T1000 (cell line): ENCODE measurements at regions not wholly inside any gene's neighbourhood (a gene's known extent, or its start where the extent isn't known, plus 50 kb on each side); places are given as distances from the start of the nearest gene placed in this dataset.
"Not testable (repeated sequence)": the region's sequence is repeated elsewhere in the genome, so short reads cannot be mapped to it uniquely, and the experiment has no call there.

ENCODE experiments used
- DNase-seq: peaks from one replicate; lab custom pipeline; 2025; ENCODE audit warnings: mixed read lengths; lab: John Stamatoyannopoulos, UW

DNA sequence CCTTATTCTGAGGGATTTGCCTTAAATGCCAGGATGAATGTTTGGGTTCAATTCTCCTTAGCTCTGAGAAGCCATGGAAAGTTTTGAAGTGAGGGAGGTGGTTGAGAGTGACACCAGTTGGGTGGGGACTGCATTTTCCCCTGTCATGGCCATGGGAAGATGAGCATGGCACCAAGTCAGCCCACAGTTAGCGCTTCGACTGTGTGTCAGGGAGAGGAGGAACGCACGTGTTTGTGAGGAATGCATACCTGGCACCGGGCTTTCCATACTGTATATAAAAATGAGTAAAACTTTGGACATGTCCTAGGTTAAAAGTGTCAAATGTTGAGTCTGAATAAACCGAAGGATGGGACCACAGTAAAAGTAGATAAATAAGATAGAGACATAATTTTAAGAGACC lies 187.5 kb upstream of the KL start:
- DNase-seq: no peak

DNA sequence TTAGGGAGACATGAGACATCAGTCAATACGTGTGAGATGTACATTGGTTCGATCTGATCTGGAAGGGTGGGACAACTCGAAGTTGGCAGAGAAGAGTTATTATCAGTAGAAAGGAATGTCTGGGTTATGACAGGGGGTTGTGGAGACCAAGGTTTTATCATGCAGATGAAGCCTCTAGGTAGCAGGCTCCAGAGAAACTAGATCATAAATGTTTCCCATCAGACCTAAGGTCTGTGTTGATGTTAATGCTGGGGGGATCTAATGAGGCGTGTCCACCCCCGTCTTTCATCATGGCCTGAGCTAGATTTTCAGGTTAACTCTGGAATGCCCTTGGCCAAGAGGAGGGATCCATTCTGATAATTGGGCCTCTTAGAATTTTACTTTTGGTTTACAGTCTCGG lies 187.0 kb upstream of the KL start:
- no peak for DNase-seq

DNA sequence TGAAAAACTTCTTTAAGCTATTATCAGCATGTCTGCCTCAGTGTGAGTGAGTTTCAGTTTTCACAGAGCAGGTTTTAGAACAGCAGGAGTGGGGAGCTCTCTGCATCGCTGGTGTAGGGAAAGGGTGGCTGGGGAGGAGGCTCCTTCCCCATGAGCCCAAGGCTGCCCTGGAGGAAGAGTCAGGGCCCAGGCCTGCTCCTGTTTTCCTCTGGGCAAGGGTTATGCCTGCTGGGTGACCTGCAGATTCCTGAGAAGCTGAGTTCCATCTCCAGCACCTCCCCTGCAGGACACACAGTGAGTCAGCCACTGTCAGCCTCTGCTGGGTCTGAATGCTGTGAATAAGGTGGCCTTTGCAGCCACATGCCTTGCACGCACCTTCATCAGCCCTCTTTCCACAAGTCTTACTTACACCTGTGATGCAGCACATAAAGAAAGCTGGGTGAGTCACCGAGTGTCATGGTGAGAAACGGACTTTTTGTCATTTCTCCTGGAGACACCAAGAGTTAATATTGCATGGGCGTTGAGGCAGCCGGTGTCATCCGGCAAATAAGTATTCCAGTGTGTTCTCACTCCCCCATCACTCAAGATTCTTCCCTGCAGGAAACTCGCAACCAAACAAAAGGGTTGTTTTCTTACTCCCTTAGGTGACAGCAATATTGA lies 186.4 kb upstream of the KL start:
- DNase-seq: peak; percentile 8

DNA sequence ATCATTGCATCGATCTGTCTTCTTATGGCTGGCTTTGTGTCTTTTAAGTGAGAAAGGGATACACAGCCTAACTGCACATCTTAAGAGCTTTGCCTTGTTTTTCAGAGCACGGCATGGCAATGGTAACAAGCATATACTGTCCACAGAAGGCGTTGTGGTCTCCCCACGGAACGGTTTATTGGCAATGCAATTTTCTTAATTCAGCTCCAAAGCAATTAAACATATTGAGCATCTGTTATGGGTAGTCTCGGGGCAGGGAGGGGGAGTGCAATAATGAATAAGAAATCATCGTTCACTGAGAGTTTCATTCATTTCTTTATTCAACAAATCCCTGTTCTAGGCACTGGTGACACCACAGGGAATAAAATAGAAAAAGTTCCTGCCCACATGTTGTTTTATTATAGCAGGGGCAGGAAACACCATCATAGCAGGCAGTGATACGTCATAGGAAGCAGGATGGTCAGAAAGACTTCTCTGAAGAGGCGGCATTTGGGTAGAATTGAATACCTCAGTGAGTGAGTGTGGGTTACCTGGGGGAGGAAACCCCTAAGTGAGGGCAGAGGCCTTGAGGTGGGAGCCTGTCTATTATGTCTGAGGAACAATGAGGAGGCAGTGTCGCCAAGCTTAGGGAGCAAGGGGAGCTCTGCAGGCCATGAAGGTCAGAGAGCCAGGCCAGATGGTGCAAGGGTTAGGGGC lies 185.7 kb upstream of the KL start:
- no peak for DNase-seq

DNA sequence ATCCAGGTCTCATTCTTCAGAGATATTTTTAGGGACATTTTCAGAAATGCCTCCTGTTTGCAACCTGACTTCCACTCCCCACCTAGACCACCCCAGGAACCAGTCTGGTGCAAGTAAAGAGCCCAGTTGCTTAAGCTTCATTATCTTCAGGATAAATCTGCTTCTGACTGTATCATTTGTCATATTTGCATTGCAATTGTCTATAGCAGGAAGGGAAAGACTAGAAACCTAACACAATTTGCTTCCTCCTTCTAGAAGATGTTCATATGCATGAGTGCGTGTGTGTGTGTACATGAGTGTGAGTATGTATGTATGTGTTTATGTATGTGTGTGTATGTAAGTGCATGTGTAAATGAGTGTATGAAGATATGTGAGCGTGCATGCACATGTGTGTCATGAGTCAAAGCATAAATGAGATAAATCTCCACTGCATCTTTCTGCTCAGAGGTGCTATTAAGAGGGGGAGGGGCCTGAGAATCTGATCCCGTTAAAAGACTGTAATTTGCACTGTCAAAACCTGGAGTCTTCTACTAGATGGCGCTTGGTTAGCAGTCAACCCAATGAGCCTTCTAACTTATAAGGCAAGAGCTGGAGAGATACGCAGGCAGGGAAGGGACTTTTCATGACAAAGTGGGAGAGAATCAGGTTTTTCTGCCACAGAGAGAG lies 178.8 kb upstream of the KL start:
- no peak for DNase-seq

DNA sequence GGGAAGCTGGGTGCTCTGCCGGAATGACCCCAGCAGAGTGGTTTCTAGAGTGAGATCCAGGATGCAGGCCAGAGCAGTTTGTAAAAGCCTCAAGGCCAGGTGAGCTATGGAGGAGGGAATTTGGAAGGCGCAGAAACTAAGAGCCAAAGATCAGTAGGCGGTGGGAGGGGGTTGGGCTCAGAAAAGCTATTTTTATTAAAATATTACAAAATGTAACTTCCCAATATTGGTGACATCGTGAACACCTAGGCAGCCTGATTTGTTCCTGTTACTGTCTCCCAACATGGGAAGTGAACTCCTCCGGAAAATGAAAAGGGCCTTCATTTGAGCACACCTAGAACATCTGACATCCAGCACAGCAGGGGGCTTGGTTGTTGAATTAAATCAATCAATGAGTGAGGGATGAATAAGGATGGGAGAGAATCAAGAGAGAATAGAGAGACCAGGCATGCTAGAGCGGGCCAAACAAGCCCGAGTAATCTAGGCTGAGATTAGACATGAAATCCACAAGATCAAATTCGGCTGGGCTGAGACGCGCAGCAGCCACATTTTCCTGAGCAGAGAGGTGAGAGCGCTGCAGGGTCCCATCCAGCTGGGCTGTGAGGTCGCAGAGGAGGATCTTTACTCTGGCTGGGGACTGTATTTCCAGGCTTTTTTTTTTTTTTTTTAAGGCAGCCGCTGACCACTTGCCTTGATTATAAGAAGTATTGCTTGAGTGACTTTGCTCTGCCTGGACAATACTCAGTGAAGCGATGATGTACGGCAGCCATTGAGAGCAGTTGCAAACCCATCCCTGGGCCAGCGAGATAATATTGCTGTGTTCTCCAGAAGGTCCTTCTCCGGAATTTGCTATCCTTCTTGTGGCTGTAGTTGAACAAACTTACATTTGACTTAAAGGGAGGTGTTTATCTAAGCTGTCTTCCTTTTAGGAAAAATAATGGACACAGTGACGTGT lies 178.0 kb upstream of the KL start:
- no peak for DNase-seq

DNA sequence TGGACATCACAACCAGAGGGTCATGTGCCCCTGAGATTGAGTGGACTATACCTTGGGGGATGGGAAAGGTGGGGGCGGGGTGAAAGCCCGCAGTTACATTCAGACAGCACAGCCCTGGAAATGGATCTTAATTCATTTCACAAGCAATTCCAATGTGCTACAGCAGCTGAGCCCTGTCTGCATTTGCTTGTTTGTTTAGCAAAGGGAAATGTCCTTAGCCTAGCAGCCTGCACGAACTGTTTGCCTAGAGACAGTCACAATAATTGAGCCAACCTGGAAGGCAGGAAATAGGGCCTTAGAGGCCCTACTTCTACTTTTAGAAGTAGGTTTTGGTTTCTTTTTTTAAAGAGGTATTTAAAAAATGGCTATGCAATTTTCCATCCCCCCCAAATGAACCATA lies 177.3 kb upstream of the KL start:
- no peak for DNase-seq

DNA sequence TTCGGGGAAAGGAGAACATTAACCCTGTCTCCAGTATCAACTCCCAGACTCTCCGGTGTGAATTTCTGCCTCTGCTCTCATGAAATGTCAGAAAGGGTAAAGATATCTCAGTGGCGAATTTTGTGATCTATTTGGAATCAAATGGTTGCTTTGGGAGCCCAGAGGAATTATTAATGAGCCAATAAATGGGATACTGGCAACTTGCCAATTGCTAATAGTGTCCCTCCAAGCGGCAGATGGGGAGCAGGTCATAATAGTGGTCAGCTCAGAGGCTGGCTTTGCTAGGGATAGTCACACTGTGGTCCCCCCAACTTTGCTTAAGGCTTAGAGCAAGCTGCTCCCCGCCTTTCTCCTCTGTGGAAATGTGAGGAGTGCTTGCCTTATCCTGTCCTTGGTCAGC lies 176.1 kb upstream of the KL start:
- DNase-seq: no peak

DNA sequence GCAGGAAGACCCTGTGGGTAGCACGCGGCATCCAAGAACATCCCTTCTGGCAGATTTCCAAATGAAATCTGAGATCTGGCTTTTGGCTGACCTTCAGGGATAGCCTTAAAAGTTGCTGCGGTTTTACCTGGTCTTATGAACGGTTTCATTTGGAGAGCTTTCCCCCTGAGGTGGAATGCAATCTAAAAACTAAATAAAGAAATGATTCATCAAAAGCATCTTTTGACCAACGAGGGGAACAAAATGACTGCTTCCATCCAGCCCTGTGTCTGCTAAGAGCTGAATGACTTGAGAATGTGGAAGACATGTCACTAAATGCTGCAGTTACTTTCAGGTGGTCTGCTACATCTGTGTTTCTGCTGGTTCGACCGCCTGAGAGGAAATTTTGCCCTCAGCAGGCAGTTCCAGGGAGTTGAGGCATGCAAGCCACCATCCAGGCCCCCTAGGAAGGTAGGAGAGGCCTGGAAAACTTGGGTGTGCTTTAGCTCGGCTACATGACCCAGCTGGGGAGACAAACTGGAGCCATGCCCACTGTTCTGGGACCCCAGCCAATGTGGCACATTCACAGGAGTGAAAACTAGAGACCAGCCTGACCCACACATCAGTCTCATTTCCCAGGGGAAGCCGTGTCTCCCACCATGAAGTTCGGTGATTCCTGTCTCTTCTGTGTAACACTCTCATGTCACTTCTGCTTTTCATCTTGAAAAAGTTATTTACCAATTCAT lies 175.1 kb upstream of the KL start:
- DNase-seq: no peak

DNA sequence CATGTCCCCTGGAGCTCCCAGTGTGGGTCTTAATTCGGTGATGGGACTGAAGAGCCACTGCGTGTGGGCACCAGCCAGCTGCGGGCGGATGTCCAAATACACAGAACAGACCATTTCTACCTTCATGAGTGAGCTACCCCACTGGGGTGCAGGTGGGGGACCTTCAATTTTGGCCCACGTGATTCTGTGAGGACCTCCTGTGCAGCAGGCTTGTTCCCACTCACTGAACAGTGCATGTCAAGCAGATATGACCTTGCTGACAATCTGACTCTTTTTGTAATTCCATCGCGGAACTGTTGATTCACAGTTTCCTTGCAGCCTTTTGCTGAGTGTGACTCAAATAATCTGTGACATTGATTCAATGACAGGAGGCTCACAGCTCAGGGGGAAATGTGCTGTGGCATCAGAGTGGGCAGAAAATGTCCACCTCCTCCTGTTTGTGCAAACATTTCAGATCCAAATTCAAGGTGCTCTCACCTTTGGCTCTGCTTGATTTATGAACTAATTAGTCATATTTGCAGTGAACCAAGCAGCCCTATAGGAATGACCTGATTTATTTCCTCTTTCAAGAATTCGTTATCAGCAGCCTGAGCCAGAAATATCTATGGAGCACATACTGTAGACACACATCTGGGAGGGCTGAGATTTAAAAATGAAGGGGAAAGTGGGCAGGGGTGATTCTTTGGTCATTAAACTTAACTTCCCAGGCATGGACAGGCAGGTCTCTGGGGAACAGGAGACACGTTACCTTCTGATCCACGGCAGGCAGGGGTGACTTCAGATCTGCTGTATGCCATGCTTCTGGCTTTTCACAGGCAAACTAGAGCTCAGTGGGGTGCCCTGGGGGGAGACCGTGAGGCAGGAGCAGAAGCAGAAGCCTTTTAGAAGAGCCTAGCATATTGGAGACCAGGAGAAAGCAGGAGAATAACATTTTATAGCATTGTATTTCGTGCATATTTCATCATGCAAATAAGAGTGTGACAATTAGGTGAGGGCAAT lies 170.0 kb upstream of the KL start:
- DNase-seq: no peak

DNA sequence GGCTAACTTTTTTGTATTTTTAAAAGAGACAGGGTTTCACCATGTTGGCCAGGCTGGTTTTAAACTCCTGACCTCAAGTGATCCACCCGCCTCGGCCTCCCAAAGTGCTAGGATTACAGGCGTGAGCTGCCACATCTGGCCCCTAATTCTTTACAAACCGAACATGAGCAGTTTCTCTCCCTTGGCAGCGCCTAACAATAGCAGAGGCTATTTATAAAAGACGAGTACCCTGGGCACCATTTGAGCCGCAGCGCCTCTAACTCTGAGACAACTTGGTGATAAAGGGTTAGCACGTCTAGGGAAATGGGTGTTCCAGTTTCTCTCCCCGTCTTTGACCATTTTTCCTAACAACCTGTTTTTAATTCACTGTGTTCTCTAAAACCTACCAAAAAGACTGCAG lies 168.2 kb upstream of the KL start:
- DNase-seq: not testable (repeated sequence)

DNA sequence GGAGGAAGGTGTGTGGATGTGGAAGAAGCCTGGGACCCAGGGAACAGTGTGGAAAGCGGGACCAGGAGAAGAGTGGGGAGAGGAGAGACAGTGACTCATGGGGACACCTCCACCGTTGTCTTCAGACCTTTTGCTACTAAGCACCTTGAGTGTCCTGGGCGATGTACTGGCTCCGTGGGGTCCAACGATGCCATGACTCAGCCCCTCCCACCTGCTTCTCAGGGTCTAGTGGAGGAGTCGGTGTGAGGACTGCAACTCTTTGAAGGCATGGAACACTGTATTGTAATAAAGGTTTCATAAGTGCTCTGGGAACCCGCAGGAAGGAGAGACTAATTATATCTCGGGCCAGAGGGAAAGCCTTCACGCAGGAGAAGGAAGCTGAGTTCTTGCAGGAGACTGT lies 166.9 kb upstream of the KL start:
- DNase-seq: no peak

DNA sequence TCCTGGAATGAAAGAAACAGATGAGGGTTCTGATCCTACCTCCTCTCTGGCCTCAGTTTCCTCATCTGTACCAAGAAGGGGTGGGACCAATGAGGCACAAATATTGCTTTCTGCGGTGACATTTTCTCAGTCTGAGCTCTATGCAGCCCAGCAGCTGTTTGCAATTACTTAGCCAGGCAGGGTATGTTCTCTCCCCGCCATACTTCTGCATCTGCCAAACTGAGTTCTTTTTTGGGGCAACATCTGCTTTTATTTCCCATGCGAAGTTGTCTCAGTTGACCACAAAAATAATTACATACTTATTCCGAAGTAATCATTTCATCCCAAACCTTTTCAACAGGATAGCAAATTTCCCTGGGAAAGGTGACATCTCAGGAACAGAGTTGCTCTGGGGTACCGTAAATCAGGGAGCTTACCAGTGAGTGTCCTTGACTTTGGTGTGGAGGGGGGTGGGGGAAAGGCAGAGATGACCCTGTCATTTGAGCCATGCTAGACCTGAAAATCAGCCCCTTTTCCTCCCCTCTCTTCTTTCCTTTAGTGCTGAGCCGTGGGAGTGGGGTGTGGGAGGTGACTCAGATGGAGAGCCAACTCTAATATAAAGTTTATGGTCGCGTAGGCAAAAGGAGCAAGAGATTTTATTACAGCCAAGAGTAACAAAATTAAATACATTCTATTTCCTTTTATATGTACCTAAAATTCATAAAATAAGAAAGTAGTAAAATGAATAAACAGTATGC lies 165.7 kb upstream of the KL start:
- no peak for DNase-seq

DNA sequence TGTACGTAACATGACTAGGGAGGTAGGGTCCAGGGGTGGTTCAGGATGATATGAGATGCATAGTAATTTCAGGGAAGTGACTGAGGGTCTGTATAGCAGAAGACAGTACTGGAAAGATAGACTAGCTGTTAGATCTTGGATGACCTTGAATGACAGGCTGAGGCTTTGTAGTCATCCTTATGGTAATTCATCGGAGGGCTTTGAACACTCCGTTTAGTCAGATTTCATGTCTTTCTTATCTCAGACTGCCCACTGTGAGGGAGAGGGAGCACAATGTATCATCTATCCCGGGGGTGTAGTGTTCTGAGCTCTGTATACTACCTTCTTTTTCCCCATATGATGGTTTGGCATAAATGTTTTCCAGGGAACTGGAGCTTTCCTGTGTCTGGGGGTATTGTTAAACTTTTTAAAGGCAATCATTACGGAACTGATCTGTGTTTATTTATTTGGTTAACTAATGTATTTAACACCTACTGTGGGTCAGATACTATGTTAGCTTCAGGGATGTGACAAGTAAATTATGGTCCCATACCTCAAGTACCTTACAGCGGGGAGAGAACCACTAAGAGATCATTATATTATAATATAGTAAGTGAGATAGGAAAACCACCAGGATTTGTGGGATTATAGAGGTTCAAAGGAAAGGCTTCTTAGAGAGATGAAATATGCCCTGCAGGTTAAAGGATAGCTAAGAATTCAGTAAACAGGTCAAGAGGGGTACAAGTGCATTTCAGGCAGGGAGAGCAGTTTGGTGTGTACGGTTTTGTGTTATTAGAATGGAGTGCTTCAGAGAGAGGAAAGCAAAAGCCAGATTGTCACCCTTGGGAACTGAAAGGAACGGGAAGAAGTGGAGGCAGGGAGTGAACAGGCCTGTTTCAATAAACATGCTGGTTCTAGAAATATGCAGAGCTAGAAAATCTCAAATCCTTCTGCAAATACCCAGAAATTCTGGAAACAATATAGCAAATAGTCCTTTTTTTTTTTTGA lies 164.8 kb upstream of the KL start:
- DNase-seq: no peak

DNA sequence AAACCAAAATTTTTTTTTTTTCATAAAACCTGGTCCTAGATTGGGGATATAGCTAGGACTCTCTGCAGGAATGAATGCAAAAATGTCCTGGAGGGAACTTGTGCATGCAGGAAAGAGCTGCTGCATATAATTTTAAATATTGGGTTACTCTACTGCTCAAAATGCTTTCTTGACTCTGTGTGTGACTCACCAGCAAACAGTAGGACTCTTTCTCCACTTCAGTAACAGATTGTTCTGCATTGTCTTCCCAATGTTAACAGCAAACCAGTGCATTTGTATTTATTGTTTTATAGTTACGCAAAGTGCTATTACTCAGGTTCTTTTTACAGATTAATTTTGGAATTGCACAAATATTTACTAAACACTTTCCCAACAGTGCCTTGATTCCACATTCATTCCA lies 163.7 kb upstream of the KL start:
- no peak for DNase-seq

DNA sequence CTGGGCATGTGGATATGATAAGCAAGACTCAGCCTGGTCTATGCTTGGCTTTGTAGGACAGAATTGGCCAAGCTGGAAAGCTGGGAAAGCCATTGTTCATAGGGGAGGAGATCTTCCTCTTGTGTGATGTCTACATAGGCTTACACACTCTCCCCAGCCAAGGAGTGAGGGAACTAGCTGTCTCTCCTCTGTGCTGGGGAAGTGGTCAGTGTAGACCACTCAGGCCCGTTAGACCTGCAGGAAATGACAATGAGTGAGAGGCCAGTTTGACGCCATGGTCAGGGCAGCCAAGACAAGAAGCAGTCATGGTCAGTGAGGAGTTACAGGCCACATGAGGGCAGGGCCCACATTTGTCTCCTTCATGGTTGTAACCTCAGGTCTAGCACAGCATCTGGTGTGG lies 159.1 kb upstream of the KL start:
- no peak for DNase-seq

DNA sequence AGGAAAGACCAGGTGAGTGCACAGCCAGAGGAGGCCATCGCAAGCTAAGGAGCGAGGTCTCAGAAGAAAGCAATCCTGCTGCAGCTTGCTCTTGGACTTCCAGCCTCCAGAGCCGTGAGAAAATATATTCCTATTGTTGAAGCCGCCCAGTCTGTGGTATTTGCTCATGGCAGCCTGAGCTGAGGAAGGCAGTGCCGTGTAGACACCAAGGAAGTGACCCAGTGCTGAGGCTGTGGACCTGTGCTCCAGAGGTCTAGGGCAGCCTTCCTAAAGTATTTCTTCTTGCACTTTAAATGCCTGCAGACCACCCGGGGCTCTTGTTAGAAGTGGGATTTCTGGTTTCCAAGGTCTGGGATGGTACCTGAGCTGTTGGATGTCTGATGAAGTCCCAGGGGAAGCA lies 158.5 kb upstream of the KL start:
- no peak for DNase-seq

DNA sequence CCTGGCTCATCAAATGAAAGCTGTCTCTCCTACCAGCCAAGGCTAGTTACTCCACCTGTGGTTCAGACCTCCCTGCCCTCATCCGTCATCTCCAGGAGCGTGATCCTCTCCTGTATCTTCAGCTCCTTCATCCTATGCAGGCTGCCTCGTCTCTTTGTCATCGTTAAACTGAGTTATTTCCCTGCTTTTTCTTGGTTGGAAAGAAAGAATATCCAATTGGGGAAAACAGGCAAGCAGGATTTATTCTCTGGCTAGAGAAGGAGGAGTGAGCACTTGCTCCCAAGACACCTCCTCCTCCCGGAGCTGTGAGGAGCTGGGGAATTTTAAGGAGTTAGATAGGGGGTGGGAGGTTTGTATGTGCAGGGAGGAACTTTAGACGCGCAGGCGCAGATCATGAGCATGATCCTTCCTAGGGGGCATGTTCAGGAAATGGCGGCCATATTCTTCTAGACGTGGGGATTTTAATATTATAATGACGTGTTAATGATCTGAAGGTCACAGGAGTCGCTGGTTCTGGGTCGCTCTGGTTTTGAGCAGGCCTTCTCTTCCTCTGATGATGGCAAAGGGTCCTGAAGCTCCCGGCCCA lies 156.4 kb upstream of the KL start:
- DNase-seq: no peak
